Common myeloid progenitor, CD34-positive (primary cell): ENCODE measurements at regions not wholly inside any gene's neighbourhood (a gene's known extent, or its start where the extent isn't known, plus 50 kb on each side); places are given as distances from the start of the nearest gene placed in this dataset.
"Not testable (repeated sequence)": the region's sequence is repeated elsewhere in the genome, so short reads cannot be mapped to it uniquely, and the experiment has no call there.

Source experiments
- CTCF ChIA-PET: fragments of 350-600 bp; sonication (Branson Sonifier 250); formaldehyde crosslinking; loops from one replicate; lab custom pipeline; 2021; ENCODE audit warnings: antibody characterized with exemption; lab: Charles Lee
- POLR2A ChIA-PET: fragments of 350-600 bp; sonication (Branson Sonifier 250); formaldehyde crosslinking; loops from one replicate; lab custom pipeline; 2021; ENCODE audit warnings: antibody characterized with exemption; lab: Charles Lee
- DNase-seq, 3 donors: peaks; one replicate each; pipeline versions ENCODE4 v3.0.0 to v3.0.0-alpha.2; 2013
- H3K27ac ChIP-seq, 2 experiments: 1 replicate in 1 of 2; 2 replicates in 1 of 2; pipeline ENCODE4 v1.7.0; 2013; ENCODE audit warnings: inconsistent platforms in 2 of 2, low read length in 2 of 2, mild to moderate bottlenecking in 2 of 2, low read depth in 1 of 2, moderate library complexity in 1 of 2; ENCODE audit not compliant: severe bottlenecking in 2 of 2, insufficient read depth in 1 of 2, poor library complexity in 1 of 2
- H3K27me3 ChIP-seq, 5 experiments: replicated peaks in 2 of 5; 1 replicate in 3 of 5; 2 replicates in 2 of 5; pipeline versions ENCODE4 v1.6.1 to v1.7.0; 2013; ENCODE audit warnings: low read length in 4 of 5, mild to moderate bottlenecking in 2 of 5, moderate library complexity in 2 of 5, inconsistent platforms in 1 of 5; ENCODE audit not compliant: insufficient read depth in 5 of 5, control insufficient read depth in 4 of 5
- H3K36me3 ChIP-seq, 4 experiments: 1 replicate in 2 of 4; 2 replicates in 2 of 4; pipeline versions ENCODE4 v1.6.1 to v1.7.0; 2013; ENCODE audit warnings: low read length in 3 of 4, control low read depth in 1 of 4, mild to moderate bottlenecking in 1 of 4; ENCODE audit not compliant: control insufficient read depth in 4 of 4, insufficient read depth in 4 of 4
- H3K4me1 ChIP-seq, 4 experiments: 1 replicate in 3 of 4; 2 replicates in 1 of 4; pipeline versions ENCODE4 v1.6.1 to v1.7.1; 2013; ENCODE audit warnings: low read length in 3 of 4, mild to moderate bottlenecking in 3 of 4, control low read depth in 1 of 4, inconsistent platforms in 1 of 4, moderate library complexity in 1 of 4; ENCODE audit not compliant: control insufficient read depth in 4 of 4, insufficient read depth in 4 of 4; ENCODE audit errors: control extremely low read depth in 1 of 4
- H3K4me3 ChIP-seq, 7 experiments: 1 replicate in 4 of 7; 2 replicates in 3 of 7; pipeline versions ENCODE4 v1.5.1 to v1.7.0; 2013; ENCODE audit warnings: mild to moderate bottlenecking in 7 of 7, low read length in 6 of 7, moderate library complexity in 6 of 7, inconsistent platforms in 2 of 7, low read depth in 2 of 7, control low read depth in 1 of 7; ENCODE audit not compliant: insufficient read depth in 4 of 7, control insufficient read depth in 1 of 7; ENCODE audit errors: extremely low read depth in 1 of 7
- H3K9me3 ChIP-seq, 5 experiments: 1 replicate in 4 of 5; 2 replicates in 1 of 5; pipeline versions ENCODE4 v1.6.1 to v1.7.1; 2013; ENCODE audit warnings: low read length in 4 of 5, mild to moderate bottlenecking in 2 of 5, inconsistent platforms in 1 of 5, low read depth in 1 of 5, moderate library complexity in 1 of 5; ENCODE audit not compliant: control insufficient read depth in 4 of 5, insufficient read depth in 2 of 5; ENCODE audit errors: control extremely low read depth in 1 of 5
- WGBS: methylation state at CpG from one replicate; pipeline ENCODE4 v1.1.5; 2013; ENCODE audit not compliant: insufficient coverage; 5-methylcytosine and 5-hydroxymethylcytosine counted together

DNA sequence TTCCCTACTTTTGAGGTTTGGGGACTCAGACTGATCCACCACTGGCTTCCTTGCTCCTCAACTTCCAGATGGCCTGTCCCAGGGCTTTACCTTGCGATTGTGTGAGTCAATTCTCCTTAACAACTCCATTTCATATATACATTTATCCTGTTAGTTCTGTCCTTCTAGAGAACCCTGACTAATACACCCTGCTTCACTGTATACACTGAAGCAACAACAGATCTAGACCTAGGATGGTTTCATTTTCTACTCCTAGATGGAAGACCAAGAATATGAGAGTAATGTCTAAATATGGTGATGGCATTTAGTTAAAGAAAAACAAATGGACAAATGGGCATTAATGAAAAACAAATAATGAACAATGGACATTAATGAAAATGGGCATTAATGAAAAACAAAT, 225.6 kb downstream of the LMBRD1 start:
- CTCF ChIA-PET: no interaction called here

DNA sequence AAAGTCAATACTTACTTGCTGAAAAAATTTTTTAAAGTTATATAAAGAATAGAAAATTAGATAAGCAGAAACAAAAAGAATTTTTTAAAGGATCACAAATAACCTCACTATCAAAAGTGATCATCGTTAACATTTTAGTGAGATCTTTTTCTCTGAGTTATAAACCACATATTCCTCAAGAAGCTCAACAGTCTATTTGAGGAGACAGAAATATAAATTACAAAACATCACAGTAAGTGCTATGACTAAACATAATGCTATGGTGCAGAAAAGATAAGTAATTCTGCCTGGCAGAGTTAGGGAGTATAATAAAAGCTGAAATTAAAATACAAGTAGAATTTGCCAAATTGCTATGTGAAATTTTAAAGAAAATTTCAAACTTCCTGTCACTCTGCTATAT, 226.7 kb downstream of the LMBRD1 start:
- CTCF ChIA-PET: no interaction called here
- DNase-seq: no peak
- WGBS: no CpG with 5 or more reads among the region's 1 CpG

More for the DNA sequence above, 225.6 kb downstream of the LMBRD1 start:
- Histone ChIP-seq H3K27ac (no peak overlapping the region), H3K4me1 (no peaks in the 10 kb centered on the region), H3K9me3 (peaks cover 0 to 5% (median 0%) of the 10 kb centered on the region in 5 experiments), H3K4me3 (no peak overlapping the region), H3K36me3 (no peaks in the 10 kb centered on the region), H3K27me3 (no peaks in the 10 kb centered on the region)
- POLR2A ChIA-PET: no interaction called here
- no peak for DNase-seq
- no CpG with 5 or more reads among the region's 1 CpG for WGBS

DNA sequence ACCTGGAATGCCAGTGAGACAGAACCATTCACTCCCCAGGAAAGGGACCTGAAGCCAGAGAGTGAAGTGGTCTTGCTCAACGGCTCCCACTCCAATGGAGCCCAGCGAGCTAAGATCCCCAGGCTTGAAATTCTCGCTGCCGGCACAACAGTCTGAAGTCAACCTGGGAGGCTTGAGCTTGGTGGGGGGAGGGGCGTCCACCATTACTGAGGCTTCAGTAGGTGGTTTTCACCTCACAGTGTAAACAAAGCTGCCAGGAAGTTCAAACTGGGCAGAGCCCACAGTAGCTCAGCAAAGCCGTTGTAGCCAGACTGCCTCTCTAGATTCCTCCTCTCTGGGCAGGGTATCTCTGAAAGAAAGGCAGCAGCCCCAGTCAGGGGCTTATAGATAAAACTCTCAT, 236.2 kb downstream of the LMBRD1 start:
- H3K27me3 ChIP-seq, POLR2A ChIA-PET, CTCF ChIA-PET, H3K4me1 ChIP-seq, H3K36me3 ChIP-seq, DNase-seq, H3K27ac ChIP-seq, H3K4me3 ChIP-seq, H3K9me3 ChIP-seq: not testable (repeated sequence)
- WGBS: 89% methylated on average over 6 of the region's 6 CpGs

More for the DNA sequence above, 226.7 kb downstream of the LMBRD1 start:
- H3K4me3 ChIP-seq: no peak overlapping the region
- H3K27ac ChIP-seq: no peak overlapping the region
- H3K36me3 ChIP-seq: no peaks in the 10 kb centered on the region
- no peaks in the 10 kb centered on the region for H3K4me1 ChIP-seq
- POLR2A ChIA-PET: no interaction called here
- no peaks in the 10 kb centered on the region for H3K27me3 ChIP-seq
- H3K9me3 ChIP-seq: peaks cover 0 to 5% (median 0%) of the 10 kb centered on the region in 5 experiments

DNA sequence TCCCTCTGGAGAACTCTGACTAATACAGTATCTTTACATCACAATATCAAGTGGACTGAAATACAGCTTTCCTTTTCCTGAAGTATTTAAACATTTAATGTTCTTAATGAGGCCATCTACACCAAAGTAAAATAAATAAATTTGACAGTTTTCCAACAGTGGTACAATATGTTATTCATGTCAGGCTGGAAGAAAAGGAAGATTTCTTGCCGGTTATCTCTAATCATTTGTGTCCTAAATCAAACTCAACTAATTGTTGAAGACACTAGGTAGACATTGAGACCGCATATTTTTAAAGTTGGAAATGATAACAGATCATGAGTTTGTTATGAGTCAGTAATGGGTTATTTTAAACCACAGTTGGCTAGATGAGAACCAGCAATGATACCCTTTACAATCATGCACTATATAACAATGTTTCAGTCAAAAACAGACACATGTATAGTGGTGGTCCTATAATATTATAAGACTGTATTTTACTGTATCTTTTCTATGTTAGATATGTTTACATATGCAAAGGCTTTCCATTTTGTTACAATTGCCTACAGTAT, 241.6 kb downstream of the LMBRD1 start:
- H3K9me3 ChIP-seq: peaks cover 0 to 1% (median 0%) of the 10 kb centered on the region in 5 experiments
- WGBS: 100% methylated on average over 1 of the region's 2 CpGs
- no peak overlapping the region for H3K27ac ChIP-seq
- H3K4me1 ChIP-seq: no peaks in the 10 kb centered on the region
- H3K27me3 ChIP-seq: no peaks in the 10 kb centered on the region
- CTCF ChIA-PET: no interaction called here
- no peak overlapping the region for H3K4me3 ChIP-seq
- H3K36me3 ChIP-seq: no peaks in the 10 kb centered on the region
- DNase-seq: no peak
- POLR2A ChIA-PET: no interaction called here

DNA sequence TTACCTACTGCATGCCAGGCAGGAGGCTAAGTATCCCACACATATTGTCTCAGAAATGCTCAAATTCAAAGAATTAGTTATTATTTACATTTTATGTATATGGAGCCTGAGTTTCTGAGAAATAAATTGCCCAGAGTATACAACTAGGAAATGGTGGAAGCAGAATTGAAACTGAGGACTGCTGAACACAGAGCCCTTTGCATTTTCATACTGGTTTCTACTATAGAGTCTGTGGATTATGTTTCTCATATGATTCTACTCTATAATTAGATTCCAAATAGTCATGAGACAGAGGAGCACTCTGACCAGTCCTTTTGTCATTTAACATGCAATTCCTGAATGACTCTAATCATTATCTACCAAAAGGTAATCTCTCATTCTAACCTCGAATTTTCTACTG, 254.3 kb downstream of the LMBRD1 start:
- ChIA-PET POLR2A (no interaction called here), CTCF (no interaction called here)
- peaks cover 0 to 1% (median 0%) of the 10 kb centered on the region in 5 experiments for H3K27me3 ChIP-seq
- H3K9me3 ChIP-seq: no peaks in the 10 kb centered on the region
- H3K36me3 ChIP-seq: no peaks in the 10 kb centered on the region
- WGBS: no CpG with 5 or more reads among the region's 1 CpG
- no peak overlapping the region for H3K4me3 ChIP-seq
- no peak overlapping the region for H3K27ac ChIP-seq
- no peak for DNase-seq
- H3K4me1 ChIP-seq: no peaks in the 10 kb centered on the region

DNA sequence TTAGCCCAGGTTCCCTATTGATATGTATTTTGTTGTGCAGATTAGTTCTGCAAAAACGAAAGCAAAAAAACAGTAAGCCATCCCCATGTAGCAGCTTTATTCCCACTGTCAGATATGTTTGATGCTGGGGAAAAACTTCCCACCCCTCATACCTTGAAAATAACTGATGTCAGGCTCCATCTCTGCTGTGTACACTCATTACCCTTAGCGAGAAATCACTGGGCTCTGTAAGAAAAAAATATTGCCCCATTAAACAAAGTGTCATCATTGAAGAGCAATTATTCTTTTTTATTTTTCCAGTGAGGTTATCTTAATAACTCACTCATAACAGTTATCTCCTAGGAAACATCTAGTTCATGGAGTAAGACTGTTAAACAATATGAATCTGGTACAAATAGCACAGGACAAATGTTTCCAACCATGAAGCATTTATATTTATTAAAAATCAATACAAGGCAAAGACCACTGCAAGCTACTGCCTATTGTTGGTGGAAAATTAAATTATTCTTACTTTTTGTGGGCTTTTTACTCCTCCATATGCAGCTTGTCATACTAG, 268.8 kb downstream of the LMBRD1 start:
- no peak overlapping the region for H3K4me3 ChIP-seq
- no peaks in the 10 kb centered on the region for H3K4me1 ChIP-seq
- H3K27ac ChIP-seq: no peak overlapping the region
- H3K36me3 ChIP-seq: no peaks in the 10 kb centered on the region
- no peaks in the 10 kb centered on the region for H3K27me3 ChIP-seq
- no peak for DNase-seq
- POLR2A ChIA-PET: interaction anchor here (0.6 kb wide), 2 partner anchors 14 to 18 kb away, joined by 3 to 5 read pairs; no protein-coding TSS in a partner anchor
- CTCF ChIA-PET: no interaction called here
- no peaks in the 10 kb centered on the region for H3K9me3 ChIP-seq
- WGBS: no CpG with 5 or more reads among the region's 2 CpGs

DNA sequence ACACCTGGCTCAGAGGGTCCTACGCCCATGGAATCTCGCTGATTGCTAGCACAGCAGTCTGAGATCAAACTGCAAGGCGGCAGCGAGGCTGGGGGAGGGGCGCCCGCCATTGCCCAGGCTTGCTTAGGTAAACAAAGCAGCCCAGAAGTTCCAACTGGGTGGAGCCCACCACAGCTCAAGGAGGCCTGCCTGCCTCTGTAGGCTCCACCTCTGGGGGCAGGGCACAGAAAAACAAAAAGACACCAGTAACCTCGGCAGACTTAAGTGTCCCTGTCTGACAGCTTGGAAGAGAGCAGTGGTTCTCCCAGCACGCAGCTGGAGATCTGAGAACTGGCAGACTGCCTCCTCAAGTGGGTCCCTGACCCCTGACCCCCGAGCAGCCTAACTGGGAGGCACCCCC, 281.3 kb downstream of the LMBRD1 start:
- CTCF ChIA-PET, POLR2A ChIA-PET: not testable (repeated sequence)
- WGBS: no CpG with 5 or more reads among the region's 9 CpGs

More for the DNA sequence above, 281.3 kb downstream of the LMBRD1 start:
- not testable (repeated sequence) for H3K27ac ChIP-seq, H3K36me3 ChIP-seq, H3K4me3 ChIP-seq, H3K27me3 ChIP-seq, H3K4me1 ChIP-seq, H3K9me3 ChIP-seq, DNase-seq
